ENCODE measurements at regions not wholly inside any gene's neighbourhood (a gene's known extent, or its start where the extent isn't known, plus 50 kb on each side); places are given as distances from the start of the nearest gene placed in this dataset.

GRCh38 chr6:62367601-62368000 is 81.6 kb upstream of the KHDRBS2 start:
- DNase-seq, result no peak
- intact Hi-C loops (cut with DNase I), result no loop called here
- H3K9ac ChIP-seq (ENCODE audit: low read depth in 2 of 2, low read length in 2 of 2), result no peak overlapping the region
- no peaks in the 10 kb centered on the region for H3K36me3 ChIP-seq
- H3K4me3 ChIP-seq, result no peak overlapping the region
- no peaks in the 10 kb centered on the region for H3K27me3 ChIP-seq
- H3K27ac ChIP-seq, result no peak overlapping the region
- H3K9me3 ChIP-seq, result no peaks in the 10 kb centered on the region
- no peak for TF ChIP-seq CTCF (IDR thresholded peaks at IDR 0.05)
- no peaks in the 10 kb centered on the region for H3K4me1 ChIP-seq

- H3K36me3 ChIP-seq, result no peaks in the 10 kb centered on the region
- H3K4me3 ChIP-seq, result no peak overlapping the region
- no peaks in the 10 kb centered on the region for H3K9me3 ChIP-seq
- H3K27ac ChIP-seq, result no peak overlapping the region
- H3K4me1 ChIP-seq, result no peaks in the 10 kb centered on the region
- TF ChIP-seq CTCF (IDR thresholded peaks at IDR 0.05), result no peak
- H3K9ac ChIP-seq (ENCODE audit: low read depth in 2 of 2, low read length in 2 of 2), result no peak overlapping the region
- no peaks in the 10 kb centered on the region for H3K27me3 ChIP-seq
- intact Hi-C loops (cut with DNase I), result no loop called here
- no peak for DNase-seq
These were observed 76.1 kb upstream of the KHDRBS2 start for GRCh38 chr6:62362097-62362496.

GRCh38 chr6:62357835-62358234 is 71.8 kb upstream of the KHDRBS2 start:
- no peaks in the 10 kb centered on the region for H3K36me3 ChIP-seq
- H3K27me3 ChIP-seq, result no peaks in the 10 kb centered on the region
- no peaks in the 10 kb centered on the region for H3K9me3 ChIP-seq
- H3K4me1 ChIP-seq, result no peaks in the 10 kb centered on the region
- H3K4me3 ChIP-seq, result no peak overlapping the region
- no peak for TF ChIP-seq CTCF (IDR thresholded peaks at IDR 0.05)
- H3K9ac ChIP-seq (ENCODE audit: low read depth in 2 of 2, low read length in 2 of 2), result no peak overlapping the region
- intact Hi-C loops (cut with DNase I), result no loop called here
- H3K27ac ChIP-seq, result no peak overlapping the region
- no peak for DNase-seq

- intact Hi-C loops (cut with DNase I), result no loop called here
- no peak overlapping the region for H3K4me3 ChIP-seq
- no peaks in the 10 kb centered on the region for H3K9me3 ChIP-seq
- TF ChIP-seq CTCF (IDR thresholded peaks at IDR 0.05), result no peak
- no peak overlapping the region for H3K9ac ChIP-seq (ENCODE audit: low read depth in 2 of 2, low read length in 2 of 2)
- H3K4me1 ChIP-seq, result no peaks in the 10 kb centered on the region
- no peak for DNase-seq
- no peaks in the 10 kb centered on the region for H3K27me3 ChIP-seq
- no peak overlapping the region for H3K27ac ChIP-seq
- H3K36me3 ChIP-seq, result no peaks in the 10 kb centered on the region
These were observed 68.2 kb upstream of the KHDRBS2 start for GRCh38 chr6:62354261-62354660.

GRCh38 chr6:62345962-62346689 is 60.1 kb upstream of the KHDRBS2 start:
- Histone ChIP-seq H3K4me1 (no peaks in the 10 kb centered on the region), H3K4me3 (no peak overlapping the region), H3K9ac (ENCODE audit: low read depth in 2 of 2, low read length in 2 of 2) (no peak overlapping the region), H3K27ac (no peak overlapping the region), H3K9me3 (no peaks in the 10 kb centered on the region), H3K27me3 (no peaks in the 10 kb centered on the region), H3K36me3 (no peaks in the 10 kb centered on the region)
- intact Hi-C loops (cut with DNase I), result no loop called here
- no peak for TF ChIP-seq CTCF (IDR thresholded peaks at IDR 0.05)
- DNase-seq, result no peak

Data from colonic mucosa (tissue), 4 donors.